ENCODE measurements at regions not wholly inside any gene's neighbourhood (a gene's known extent, or its start where the extent isn't known, plus 50 kb on each side); places are given as distances from the start of the nearest gene placed in this dataset.

GRCh38 chr18:52082246-52082645 lies 257.8 kb upstream of the DCC start:
- TF ChIP-seq, protein P1, sequence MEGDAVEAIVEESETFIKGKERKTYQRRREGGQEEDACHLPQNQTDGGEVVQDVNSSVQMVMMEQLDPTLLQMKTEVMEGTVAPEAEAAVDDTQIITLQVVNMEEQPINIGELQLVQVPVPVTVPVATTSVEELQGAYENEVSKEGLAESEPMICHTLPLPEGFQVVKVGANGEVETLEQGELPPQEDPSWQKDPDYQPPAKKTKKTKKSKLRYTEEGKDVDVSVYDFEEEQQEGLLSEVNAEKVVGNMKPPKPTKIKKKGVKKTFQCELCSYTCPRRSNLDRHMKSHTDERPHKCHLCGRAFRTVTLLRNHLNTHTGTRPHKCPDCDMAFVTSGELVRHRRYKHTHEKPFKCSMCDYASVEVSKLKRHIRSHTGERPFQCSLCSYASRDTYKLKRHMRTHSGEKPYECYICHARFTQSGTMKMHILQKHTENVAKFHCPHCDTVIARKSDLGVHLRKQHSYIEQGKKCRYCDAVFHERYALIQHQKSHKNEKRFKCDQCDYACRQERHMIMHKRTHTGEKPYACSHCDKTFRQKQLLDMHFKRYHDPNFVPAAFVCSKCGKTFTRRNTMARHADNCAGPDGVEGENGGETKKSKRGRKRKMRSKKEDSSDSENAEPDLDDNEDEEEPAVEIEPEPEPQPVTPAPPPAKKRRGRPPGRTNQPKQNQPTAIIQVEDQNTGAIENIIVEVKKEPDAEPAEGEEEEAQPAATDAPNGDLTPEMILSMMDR (conservative IDR thresholded peaks at IDR 0.05 in 1 of 2, IDR thresholded peaks at IDR 0.05 in 1 of 2; ENCODE audit: low read depth in 1 of 2, low read length in 2 of 2): no peak
- no peak for TF ChIP-seq EZH2 (IDR thresholded peaks at IDR 0.05; ENCODE audit: low read length, missing control alignments)

All from fibroblast of lung (primary cell).